ENCODE measurements at regions not wholly inside any gene's neighbourhood (a gene's known extent, or its start where the extent isn't known, plus 50 kb on each side); places are given as distances from the start of the nearest gene placed in this dataset.

- FAIRE-seq (no peak), ATAC-seq (no peak), DNase-seq (ENCODE audit: low spot score) (no peak)
- 24% methylated on average over 17 of the region's 17 CpGs for WGBS (ENCODE audit: low lambda C conversion rate)
- in situ Hi-C loops (cut with HindIII; ENCODE audit: extremely low pct_ligation_motif_present, low pct_unique_long_range_greater_than_20kb) = no loop called here
- CTCF ChIA-PET (ENCODE audit: low intra/inter-chr PET ratio, low total read pairs) = no interaction called here
- Histone ChIP-seq H3K9ac (ENCODE audit: insufficient read depth, low read depth, low read length) (no peak overlapping the region), H3K27me3 (ENCODE audit: control insufficient read depth in 1 of 2, insufficient read depth in 2 of 2, low read length in 2 of 2) (peaks cover 11 to 90% of the 10 kb centered on the region in 2 experiments), H3K4me1 (ENCODE audit: insufficient read depth, low read length) (no peaks in the 10 kb centered on the region), H3K9me3 (ENCODE audit: low read length) (no peaks in the 10 kb centered on the region), H3K4me2 (ENCODE audit: low read depth, low read length) (no peak overlapping the region), H3K27ac (ENCODE audit: extremely low read length, insufficient read depth, low read length) (no peak overlapping the region), H4K20me1 (ENCODE audit: insufficient read depth, low read length) (no peaks in the 10 kb centered on the region), H3K4me3 (replicated peaks in 1 of 3; ENCODE audit: insufficient read depth in 1 of 3, low read depth in 2 of 3, low read length in 3 of 3) (no peak overlapping the region), H3K36me3 (replicated peaks in 1 of 2; ENCODE audit: control insufficient read depth in 1 of 2, insufficient read depth in 2 of 2, low read length in 2 of 2) (no peaks in the 10 kb centered on the region), H3K79me2 (ENCODE audit: insufficient read depth, low read length) (no peaks in the 10 kb centered on the region), H2AFZ (ENCODE audit: low read length) (no peak overlapping the region)
- intact Hi-C loops (cut with micrococcal nuclease; ENCODE audit: unreplicated experiment) = no loop called here
- TF ChIP-seq EZH2 (conservative IDR thresholded peaks at IDR 0.05; ENCODE audit: low read depth, low read length) = 0 out of 2 replicates have a peak, but pooled peaks have one; percentile 32
- TF ChIP-seq TEAD3 (CRISPR knock-in tag; optimal IDR thresholded peaks at IDR 0.05; ENCODE audit: borderline replicate concordance) = no peak
- BruUV-seq (replicated peaks) = no TSS peak
- POLR2A ChIA-PET = no interaction called here
Measured at GRCh38 chr22:49353235-49353634, 474.4 kb downstream of the BRD1 start.

GRCh38 chr22:49352361-49353169 lies 475.1 kb downstream of the BRD1 start:
- intact Hi-C loops (cut with micrococcal nuclease; ENCODE audit: unreplicated experiment) = no loop called here
- no peak overlapping the region for H3K4me3 ChIP-seq (replicated peaks in 1 of 3; ENCODE audit: insufficient read depth in 1 of 3, low read depth in 2 of 3, low read length in 3 of 3)
- H3K4me2 ChIP-seq (ENCODE audit: low read depth, low read length) = no peak overlapping the region
- no peak for TF ChIP-seq CENPT (CRISPR knock-in tag; IDR thresholded peaks at IDR 0.05; ENCODE audit: low read depth)
- TF ChIP-seq ZBTB14 (CRISPR knock-in tag; IDR thresholded peaks at IDR 0.05) = no peak
- TF ChIP-seq TFE3 (CRISPR knock-in tag; IDR thresholded peaks at IDR 0.05) = no peak
- TF ChIP-seq KMT2A (CRISPR knock-in tag; IDR thresholded peaks at IDR 0.05) = no peak
- TF ChIP-seq REXO4 (CRISPR knock-in tag; IDR thresholded peaks at IDR 0.05; ENCODE audit: borderline replicate concordance) = no peak
- no peaks in the 10 kb centered on the region for H3K36me3 ChIP-seq (replicated peaks in 1 of 2; ENCODE audit: control insufficient read depth in 1 of 2, insufficient read depth in 2 of 2, low read length in 2 of 2)
- POLR2A ChIA-PET = no interaction called here
- in situ Hi-C loops (cut with HindIII; ENCODE audit: extremely low pct_ligation_motif_present, low pct_unique_long_range_greater_than_20kb) = no loop called here
- ATAC-seq (no peak), DNase-seq (ENCODE audit: low spot score) (no peak), FAIRE-seq (no peak)
- H3K9me3 ChIP-seq (ENCODE audit: low read length) = no peaks in the 10 kb centered on the region
- CTCF ChIA-PET (ENCODE audit: low intra/inter-chr PET ratio, low total read pairs) = no interaction called here
- H3K27me3 ChIP-seq (ENCODE audit: control insufficient read depth in 1 of 2, insufficient read depth in 2 of 2, low read length in 2 of 2) = peaks cover 11 to 86% of the 10 kb centered on the region in 2 experiments
- H4K20me1 ChIP-seq (ENCODE audit: insufficient read depth, low read length) = no peaks in the 10 kb centered on the region
- 16% methylated on average over 20 of the region's 29 CpGs for WGBS (ENCODE audit: low lambda C conversion rate)
- no peak overlapping the region for H2AFZ ChIP-seq (ENCODE audit: low read length)
- BruUV-seq (replicated peaks) = no TSS peak
- no peak overlapping the region for H3K9ac ChIP-seq (ENCODE audit: insufficient read depth, low read depth, low read length)
- H3K4me1 ChIP-seq (ENCODE audit: insufficient read depth, low read length) = no peaks in the 10 kb centered on the region
- H3K79me2 ChIP-seq (ENCODE audit: insufficient read depth, low read length) = no peaks in the 10 kb centered on the region
- H3K27ac ChIP-seq (ENCODE audit: extremely low read length, insufficient read depth, low read length) = no peak overlapping the region

All from HepG2 (cell line).